Activated naive CD4-positive, alpha-beta T cell treated with Interleukin-2 at 50 U/mL for 16 hours (primary cell): ENCODE measurements at regions not wholly inside any gene's neighbourhood (a gene's known extent, or its start where the extent isn't known, plus 50 kb on each side); places are given as distances from the start of the nearest gene placed in this dataset.
"Not testable (repeated sequence)": the region's sequence is repeated elsewhere in the genome, so short reads cannot be mapped to it uniquely, and the experiment has no call there.

ENCODE experiments used
- DNase-seq: peaks from one replicate; pipeline ENCODE4 v3.0.0-alpha.2; 2020

DNA sequence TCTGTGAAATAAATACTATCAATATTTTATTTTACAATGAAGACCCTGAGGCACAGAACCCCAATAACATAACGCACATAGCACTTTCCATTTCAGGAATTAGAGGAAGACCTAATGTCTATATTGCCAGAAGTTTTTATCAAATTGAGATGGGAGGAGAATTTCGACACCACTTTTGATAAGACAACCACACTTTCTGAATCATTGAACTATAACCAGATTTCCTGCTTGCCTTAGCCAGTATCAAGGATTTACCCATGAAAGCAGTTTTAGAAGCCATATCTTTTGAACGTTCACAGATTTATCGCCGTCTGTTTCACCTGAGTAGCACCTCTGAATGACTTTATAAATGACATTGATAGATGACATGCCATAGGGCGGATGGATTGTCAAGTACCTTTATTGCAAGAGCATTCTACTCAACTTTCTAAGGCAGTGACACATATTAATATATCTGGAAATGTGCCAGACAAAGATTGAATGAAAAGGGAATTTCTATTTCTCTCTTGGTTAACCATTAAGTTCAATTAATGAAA, 768.4 kb downstream of the LTN1 start:
- DNase-seq = no peak

- DNase-seq = no peak
Measured at GRCh38 chr21:28221984-28222383, 770.7 kb downstream of the LTN1 start.

DNA sequence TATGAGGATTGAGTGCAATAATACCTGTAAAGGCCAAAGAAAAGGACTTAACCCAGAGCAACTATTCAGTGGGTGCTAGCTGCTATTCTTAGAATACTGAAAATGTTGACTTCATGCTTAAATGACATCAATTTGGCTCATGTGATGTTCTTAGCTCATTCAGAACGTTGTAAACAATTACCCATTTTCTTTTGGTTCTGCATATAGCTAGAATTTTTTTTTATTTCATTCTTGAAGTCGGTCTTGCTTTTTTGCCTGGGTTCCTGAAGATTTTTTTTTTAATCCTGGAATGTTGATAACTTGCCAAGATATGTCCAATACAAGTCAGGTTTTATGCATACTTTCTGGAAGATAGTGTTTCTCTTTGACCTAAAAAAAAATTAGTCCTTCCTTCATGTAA, 772.0 kb downstream of the LTN1 start:
- DNase-seq = no peak

DNA sequence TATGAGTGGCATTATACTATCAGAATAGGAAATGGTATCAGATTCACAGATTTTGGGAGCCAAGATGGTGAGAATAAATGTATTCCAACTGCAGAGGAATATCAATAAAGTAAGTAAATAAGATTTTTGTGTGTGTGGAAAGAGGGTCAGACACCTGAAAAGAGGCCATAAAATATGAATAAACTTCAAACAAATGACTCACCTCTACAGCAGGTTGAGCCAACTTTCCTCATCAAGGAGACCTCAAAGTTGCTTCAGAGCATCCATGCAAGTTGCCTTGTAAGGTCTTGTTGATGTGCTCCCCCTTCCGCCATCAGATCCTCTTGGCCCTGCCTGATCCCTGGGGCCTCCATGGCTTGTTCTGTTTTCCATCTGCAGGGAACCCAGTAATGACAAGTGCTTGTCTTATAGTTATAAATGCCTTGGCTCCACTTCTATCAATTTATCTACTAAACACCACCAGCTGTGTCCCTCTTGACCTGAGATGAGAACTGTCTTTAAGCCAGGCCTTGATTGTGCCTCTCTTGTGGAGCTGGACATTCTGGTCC, 775.6 kb downstream of the LTN1 start:
- DNase-seq = no peak

- no peak for DNase-seq
Measured at GRCh38 chr21:28215214-28215954, 777.3 kb downstream of the LTN1 start.

DNA sequence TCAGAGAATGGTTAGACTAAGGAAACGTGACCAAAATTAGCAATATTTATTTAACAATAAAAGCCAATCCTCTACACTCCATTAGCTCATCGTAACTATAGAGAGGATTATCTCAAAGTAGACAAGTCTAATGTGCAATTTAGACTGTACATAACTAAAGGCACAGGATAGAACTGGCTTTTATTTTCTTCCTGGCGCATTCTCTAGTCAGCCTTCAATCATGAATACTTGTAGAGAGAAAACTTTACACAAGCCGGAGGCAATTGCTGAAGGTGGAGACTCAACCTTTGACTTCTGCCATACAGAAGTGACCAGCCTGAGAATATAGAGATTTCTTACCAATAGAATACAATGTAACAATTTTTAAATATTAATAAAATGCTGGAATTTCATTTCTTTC, 777.9 kb downstream of the LTN1 start:
- no peak for DNase-seq

- no peak for DNase-seq
Measured at GRCh38 chr21:28213261-28213660, 779.4 kb downstream of the LTN1 start.

DNA sequence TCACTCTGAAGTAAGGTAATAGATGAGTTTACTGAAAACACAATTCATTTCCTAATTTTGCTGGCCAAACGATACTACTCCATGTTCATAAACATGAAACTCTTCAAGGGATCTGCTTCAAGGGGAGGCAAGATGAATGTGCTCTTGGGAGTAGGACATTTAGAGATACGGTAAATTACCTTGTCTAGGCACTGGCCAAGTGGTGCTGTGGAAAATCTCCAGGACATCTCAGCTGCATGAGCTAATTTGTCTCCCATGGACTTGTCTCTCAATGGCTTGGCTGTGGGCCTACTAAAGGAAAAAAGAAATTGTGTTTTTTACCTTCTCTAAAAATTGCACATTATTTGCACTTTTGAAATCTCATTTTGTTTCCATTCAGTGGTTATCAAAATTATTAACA, 780.6 kb downstream of the LTN1 start:
- DNase-seq = no peak

GRCh38 chr21:28207436-28208173, 785.1 kb downstream of the LTN1 start:
- DNase-seq = no peak

- no peak for DNase-seq
Measured at GRCh38 chr21:28200726-28201125, 792.0 kb downstream of the LTN1 start.

DNA sequence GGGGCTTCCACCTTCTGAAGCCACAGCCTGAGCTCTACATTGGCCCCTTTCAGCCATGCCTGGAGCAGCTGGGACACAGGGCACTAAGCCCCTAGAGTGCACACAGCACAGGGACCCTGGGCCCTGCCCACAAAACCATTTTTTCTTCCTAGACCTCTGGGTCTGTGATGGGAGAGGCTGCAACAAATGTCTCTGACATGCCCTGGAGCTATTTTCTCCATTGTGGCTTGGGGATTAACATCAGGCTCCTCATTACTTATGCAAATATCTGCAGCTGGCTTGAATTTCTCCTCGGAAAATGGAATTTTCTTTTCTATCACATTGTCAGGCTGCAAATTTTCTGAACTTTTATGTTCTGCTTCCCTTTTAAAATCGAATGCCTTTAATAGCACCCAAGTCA, 795.7 kb downstream of the LTN1 start:
- DNase-seq = no peak

DNA sequence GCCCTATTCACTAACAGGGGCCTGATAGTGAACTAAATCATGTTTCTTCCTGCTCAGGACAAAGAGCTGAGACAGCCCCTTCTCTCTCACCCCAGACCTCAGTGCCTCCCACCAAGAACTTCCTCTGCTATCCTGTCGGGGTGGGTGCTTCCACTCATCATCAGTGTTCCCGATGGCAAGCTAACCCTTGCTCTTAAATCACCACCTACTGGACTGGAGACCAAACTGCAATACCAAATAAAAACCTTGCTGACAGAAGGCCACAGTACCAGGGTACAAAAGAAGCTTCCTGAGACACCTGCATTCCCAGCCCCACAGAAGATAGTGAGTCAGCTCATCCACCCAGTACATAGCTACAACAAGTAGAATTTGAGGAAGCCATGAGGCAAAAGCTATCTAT, 799.5 kb downstream of the LTN1 start:
- no peak for DNase-seq

DNA sequence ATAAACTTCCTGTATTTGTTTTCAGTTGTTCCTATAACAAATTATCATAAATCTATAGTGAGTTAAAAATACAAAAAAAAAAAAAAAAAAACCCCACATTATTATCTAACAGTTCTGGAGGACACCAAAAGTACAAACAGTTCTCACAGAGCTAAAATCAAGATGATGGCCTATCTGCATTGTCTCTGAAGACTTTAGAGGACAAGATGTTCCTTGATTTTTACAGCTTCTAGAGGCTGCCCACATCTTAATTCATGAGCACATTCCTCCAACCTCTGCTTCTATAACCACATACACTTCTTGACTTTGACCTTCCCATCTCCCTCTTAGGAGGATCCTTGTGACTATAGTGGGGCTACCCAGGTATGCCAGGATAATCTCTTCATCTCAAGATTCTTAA, 806.1 kb downstream of the LTN1 start:
- no peak for DNase-seq

GRCh38 chr21:28181730-28182129, 810.9 kb downstream of the LTN1 start:
- no peak for DNase-seq

- no peak for DNase-seq
Measured at GRCh38 chr21:28179136-28179535, 813.5 kb downstream of the LTN1 start.

GRCh38 chr21:28177124-28177523, 815.6 kb downstream of the LTN1 start:
- DNase-seq = no peak

GRCh38 chr21:28174701-28175100, 818.0 kb downstream of the LTN1 start:
- no peak for DNase-seq

DNA sequence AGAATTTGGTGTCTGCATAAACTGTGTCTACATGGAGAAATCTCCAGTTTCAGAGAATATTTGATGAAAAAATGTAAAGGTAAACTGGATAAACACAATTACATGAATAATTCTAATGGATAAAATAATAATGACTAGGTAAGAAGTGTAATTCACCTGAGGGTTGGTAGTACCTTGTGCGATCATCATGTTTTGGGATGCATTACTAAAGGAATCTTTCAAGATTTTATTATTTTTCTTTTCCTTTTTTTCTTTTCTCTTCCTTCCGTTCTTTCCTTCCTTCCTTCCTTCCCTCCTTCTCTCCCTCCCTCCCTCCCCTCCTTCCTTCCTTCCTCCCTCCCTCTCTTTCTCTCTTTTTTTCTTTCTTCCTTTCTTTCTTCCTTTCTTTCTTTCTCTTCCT, 818.7 kb downstream of the LTN1 start:
- DNase-seq = no peak

GRCh38 chr21:28172376-28172775, 820.3 kb downstream of the LTN1 start:
- no peak for DNase-seq

- DNase-seq = no peak
Measured at GRCh38 chr21:28167366-28167765, 825.3 kb downstream of the LTN1 start.

GRCh38 chr21:28164519-28164918, 828.2 kb downstream of the LTN1 start:
- not testable (repeated sequence) for DNase-seq

GRCh38 chr21:28162052-28162451, 830.6 kb downstream of the LTN1 start:
- DNase-seq = not testable (repeated sequence)

- DNase-seq = no peak
Measured at GRCh38 chr21:28160378-28160777, 832.3 kb downstream of the LTN1 start.

GRCh38 chr21:28159396-28159795, 833.3 kb downstream of the LTN1 start:
- DNase-seq = no peak
